Transverse colon (tissue), 4 donors: ENCODE measurements at regions not wholly inside any gene's neighbourhood (a gene's known extent, or its start where the extent isn't known, plus 50 kb on each side); places are given as distances from the start of the nearest gene placed in this dataset.

ENCODE experiments used
- DNase-seq: peaks from one replicate; pipeline ENCODE4 v3.0.0-alpha.2; 2019
- H3K27ac ChIP-seq, 4 donors: fragments of 200-600 bp; sonication (generic); 2 replicates each; pipeline ENCODE4 v1.5.1; 2016 to 2018; ENCODE audit warnings: inconsistent platforms in 4 of 4
- H3K27me3 ChIP-seq: fragments of 200-600 bp; sonication (generic); 2 replicates; pipeline ENCODE4 v1.5.1; 2017; ENCODE audit warnings: inconsistent platforms
- H3K36me3 ChIP-seq, 4 donors: fragments of 200-600 bp; sonication (generic); 2 replicates each; pipeline ENCODE4 v1.5.1; 2017 to 2019; ENCODE audit warnings: inconsistent platforms in 4 of 4
- H3K4me1 ChIP-seq, 4 donors: fragments of 200-600 bp; sonication (generic); 2 replicates each; pipeline ENCODE4 v1.5.1; 2017 to 2020; ENCODE audit warnings: inconsistent platforms in 4 of 4
- H3K4me3 ChIP-seq, 4 donors: fragments of 200-600 bp; sonication (generic); 1 replicate in 1 of 4; 2 replicates in 3 of 4; pipeline versions ENCODE4 v1.5.1 to v1.6.1; 2017 to 2019; ENCODE audit warnings: inconsistent platforms in 4 of 4
- H3K9me3 ChIP-seq, 2 donors: fragments of 200-600 bp; sonication (generic); 2 replicates each; pipeline ENCODE4 v1.5.1; 2017 to 2019; ENCODE audit warnings: inconsistent platforms in 2 of 2
- CTCF ChIP-seq, 5 experiments: fragments of 200-600 bp in 3 of 5; fragments of 450-650 bp in 2 of 5; sonication (generic) in 3 of 5; IDR thresholded peaks; 1 replicate in 2 of 5; 2 replicates in 3 of 5; pipeline ENCODE4 v1.5.1; 2016 to 2017; ENCODE audit warnings: antibody characterized with exemption in 5 of 5, inconsistent platforms in 3 of 5, mild to moderate bottlenecking in 2 of 5, moderate library complexity in 1 of 5
- EP300 ChIP-seq: sonication (generic); formaldehyde crosslinking; IDR thresholded peaks from one replicate; pipeline ENCODE4 v1.6.1; 2017; ENCODE audit warnings: antibody characterized with exemption, low read depth
- POLR2A ChIP-seq: fragments of 450-650 bp; IDR thresholded peaks from one replicate; pipeline ENCODE4 v1.6.1; 2016; ENCODE audit warnings: antibody characterized with exemption, mild to moderate bottlenecking, moderate library complexity
- POLR2AphosphoS5 ChIP-seq, 3 donors: sonication (generic); formaldehyde crosslinking; IDR thresholded peaks; one replicate each; pipeline ENCODE4 v1.6.1; 2016; ENCODE audit warnings: antibody characterized with exemption in 3 of 3
- WGBS, 2 donors: methylation state at CpG; one replicate each; pipeline ENCODE4 v1.1.5; 2018; ENCODE audit warnings: low coverage in 1 of 2; 5-methylcytosine and 5-hydroxymethylcytosine counted together
- in situ Hi-C, 4 donors: fragments of 200-750 bp; cut with MboI; loops; one replicate each; pipeline versions ENCODE4 v1.15.0 to v1.15.1; 2017; ENCODE audit warnings: low sequenced_read_pairs in 3 of 4, low pct_ligation_motif_present in 1 of 4, low pct_unique_long_range_greater_than_20kb in 1 of 4
- intact Hi-C: fragments of 100-400 bp; cut with DNase I; formaldehyde crosslinking; loops from one replicate; pipeline ENCODE4 v1.15.1; 2023; ENCODE audit warnings: low total_unique reads

- H3K4me3 ChIP-seq: no peak overlapping the region
- H3K27ac ChIP-seq: no peak overlapping the region
- in situ Hi-C loops: loop anchor here in 2 of 4 donors (25.0 kb wide), 1 partner anchor 305 kb away; no protein-coding TSS in a partner anchor
- H3K27me3 ChIP-seq: no peaks in the 10 kb centered on the region
- intact Hi-C loops: no loop called here
- no peaks in the 10 kb centered on the region for H3K36me3 ChIP-seq
- H3K4me1 ChIP-seq: no peaks in the 10 kb centered on the region
- H3K9me3 ChIP-seq: no peaks in the 10 kb centered on the region
- WGBS, 2 donors: 27 to 30% methylated on average over 1 of the region's 1 CpG
- DNase-seq: no peak
- TF ChIP-seq CTCF (IDR thresholded peaks at IDR 0.05) (no peak), EP300 (no peak), POLR2AphosphoS5 (IDR thresholded peaks at IDR 0.05) (no peak), POLR2A (no peak)
Observed at GRCh38 chr2:142681952-142682351, 195.5 kb upstream of the KYNU start.

GRCh38 chr2:142678164-142678563 is 199.3 kb upstream of the KYNU start:
- DNase-seq: no peak
- 54 to 69% methylated on average over 1 of the region's 1 CpG for WGBS, 2 donors
- Histone ChIP-seq H3K27ac (no peak overlapping the region), H3K36me3 (no peaks in the 10 kb centered on the region), H3K9me3 (no peaks in the 10 kb centered on the region), H3K4me3 (no peak overlapping the region), H3K27me3 (no peaks in the 10 kb centered on the region), H3K4me1 (no peaks in the 10 kb centered on the region)
- intact Hi-C loops (no loop called here), in situ Hi-C loops (loop anchor here in 2 of 4 donors (25.0 kb wide), 1 partner anchor 309 kb away; no protein-coding TSS in a partner anchor)
- TF ChIP-seq POLR2A (no peak), EP300 (no peak), CTCF (IDR thresholded peaks at IDR 0.05) (no peak), POLR2AphosphoS5 (IDR thresholded peaks at IDR 0.05) (no peak)

GRCh38 chr2:142675398-142675797 is 202.1 kb upstream of the KYNU start:
- H3K27me3 ChIP-seq: no peaks in the 10 kb centered on the region
- no peak for DNase-seq
- H3K36me3 ChIP-seq: no peaks in the 10 kb centered on the region
- WGBS, 2 donors: 74% methylated on average over 5 of the region's 5 CpGs
- H3K4me3 ChIP-seq: no peak overlapping the region
- in situ Hi-C loops: loop anchor here in 2 of 4 donors (25.0 kb wide), 1 partner anchor 312 kb away; no protein-coding TSS in a partner anchor
- H3K4me1 ChIP-seq: no peaks in the 10 kb centered on the region
- intact Hi-C loops: no loop called here
- no peaks in the 10 kb centered on the region for H3K9me3 ChIP-seq
- TF ChIP-seq POLR2AphosphoS5 (IDR thresholded peaks at IDR 0.05) (no peak), POLR2A (no peak), CTCF (IDR thresholded peaks at IDR 0.05) (no peak), EP300 (no peak)
- H3K27ac ChIP-seq: no peak overlapping the region

GRCh38 chr2:142673836-142674235 is 203.6 kb upstream of the KYNU start:
- H3K4me1 ChIP-seq: no peaks in the 10 kb centered on the region
- no peak for DNase-seq
- H3K27me3 ChIP-seq: no peaks in the 10 kb centered on the region
- no peaks in the 10 kb centered on the region for H3K36me3 ChIP-seq
- in situ Hi-C loops (no loop called here), intact Hi-C loops (no loop called here)
- no peaks in the 10 kb centered on the region for H3K9me3 ChIP-seq
- H3K4me3 ChIP-seq: no peak overlapping the region
- 57 to 68% methylated on average over 1 to 4 of the region's 4 CpGs for WGBS, 2 donors
- no peak overlapping the region for H3K27ac ChIP-seq
- no peak for TF ChIP-seq POLR2AphosphoS5 (IDR thresholded peaks at IDR 0.05)
- TF ChIP-seq EP300: no peak
- TF ChIP-seq POLR2A: no peak
- TF ChIP-seq CTCF (IDR thresholded peaks at IDR 0.05): no peak
